Ishikawa (cell line): ENCODE measurements at regions not wholly inside any gene's neighbourhood (a gene's known extent, or its start where the extent isn't known, plus 50 kb on each side); places are given as distances from the start of the nearest gene placed in this dataset.

Source experiments
- CEBPB ChIP-seq: IDR thresholded peaks from 2 replicates; pipeline ENCODE4 v1.6.1; 2012
- CREB1 ChIP-seq: IDR thresholded peaks from 2 replicates; pipeline ENCODE4 v1.6.1; 2012; ENCODE audit warnings: low read depth
- EGR1 ChIP-seq: IDR thresholded peaks from 2 replicates; pipeline ENCODE4 v1.6.1; 2012
- EP300 ChIP-seq: IDR thresholded peaks from 2 replicates; pipeline ENCODE4 v1.6.1; 2012; ENCODE audit warnings: borderline replicate concordance
- FOXM1 ChIP-seq: IDR thresholded peaks from 2 replicates; pipeline ENCODE4 v1.6.1; 2012; ENCODE audit warnings: low read depth, borderline replicate concordance
- NFIC ChIP-seq: IDR thresholded peaks from 2 replicates; pipeline ENCODE4 v1.6.1; 2012
- RAD21 ChIP-seq: IDR thresholded peaks from 2 replicates; pipeline ENCODE4 v1.6.1; 2012; ENCODE audit warnings: low read depth
- TAF1 ChIP-seq: IDR thresholded peaks from 2 replicates; pipeline ENCODE4 v1.6.1; 2012; ENCODE audit warnings: low read depth, mild to moderate bottlenecking
- TCF12 ChIP-seq: IDR thresholded peaks from 2 replicates; pipeline ENCODE4 v1.6.1; 2012; ENCODE audit warnings: low read depth
- TEAD4 ChIP-seq: IDR thresholded peaks from 2 replicates; pipeline ENCODE4 v1.6.1; 2012
- USF1 ChIP-seq: IDR thresholded peaks from 2 replicates; pipeline ENCODE4 v1.6.1; 2012
- YY1 ChIP-seq: IDR thresholded peaks from 2 replicates; pipeline ENCODE4 v1.6.1; 2012; ENCODE audit warnings: low read depth
- ZBTB7A ChIP-seq: IDR thresholded peaks from 2 replicates; pipeline ENCODE4 v1.6.1; 2012; ENCODE audit warnings: low read depth
- TF ChIP-seq, protein P1 (sequence below): IDR thresholded peaks from 2 replicates; pipeline ENCODE4 v1.6.1; 2012
- TF ChIP-seq, protein P2 (sequence below): IDR thresholded peaks from 2 replicates; pipeline ENCODE4 v1.6.1; 2012; ENCODE audit warnings: low read depth, mild to moderate bottlenecking

- TF ChIP-seq YY1 (no peak), CREB1 (no peak), EP300 (no peak), TAF1 (no peak), EGR1 (no peak), NFIC (no peak), ZBTB7A (no peak), TCF12 (no peak), FOXM1 (no peak), TEAD4 (no peak), USF1 (no peak), CEBPB (no peak), RAD21 (no peak)
- TF ChIP-seq, protein P1, sequence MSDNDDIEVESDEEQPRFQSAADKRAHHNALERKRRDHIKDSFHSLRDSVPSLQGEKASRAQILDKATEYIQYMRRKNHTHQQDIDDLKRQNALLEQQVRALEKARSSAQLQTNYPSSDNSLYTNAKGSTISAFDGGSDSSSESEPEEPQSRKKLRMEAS: no peak
- TF ChIP-seq, protein P2, sequence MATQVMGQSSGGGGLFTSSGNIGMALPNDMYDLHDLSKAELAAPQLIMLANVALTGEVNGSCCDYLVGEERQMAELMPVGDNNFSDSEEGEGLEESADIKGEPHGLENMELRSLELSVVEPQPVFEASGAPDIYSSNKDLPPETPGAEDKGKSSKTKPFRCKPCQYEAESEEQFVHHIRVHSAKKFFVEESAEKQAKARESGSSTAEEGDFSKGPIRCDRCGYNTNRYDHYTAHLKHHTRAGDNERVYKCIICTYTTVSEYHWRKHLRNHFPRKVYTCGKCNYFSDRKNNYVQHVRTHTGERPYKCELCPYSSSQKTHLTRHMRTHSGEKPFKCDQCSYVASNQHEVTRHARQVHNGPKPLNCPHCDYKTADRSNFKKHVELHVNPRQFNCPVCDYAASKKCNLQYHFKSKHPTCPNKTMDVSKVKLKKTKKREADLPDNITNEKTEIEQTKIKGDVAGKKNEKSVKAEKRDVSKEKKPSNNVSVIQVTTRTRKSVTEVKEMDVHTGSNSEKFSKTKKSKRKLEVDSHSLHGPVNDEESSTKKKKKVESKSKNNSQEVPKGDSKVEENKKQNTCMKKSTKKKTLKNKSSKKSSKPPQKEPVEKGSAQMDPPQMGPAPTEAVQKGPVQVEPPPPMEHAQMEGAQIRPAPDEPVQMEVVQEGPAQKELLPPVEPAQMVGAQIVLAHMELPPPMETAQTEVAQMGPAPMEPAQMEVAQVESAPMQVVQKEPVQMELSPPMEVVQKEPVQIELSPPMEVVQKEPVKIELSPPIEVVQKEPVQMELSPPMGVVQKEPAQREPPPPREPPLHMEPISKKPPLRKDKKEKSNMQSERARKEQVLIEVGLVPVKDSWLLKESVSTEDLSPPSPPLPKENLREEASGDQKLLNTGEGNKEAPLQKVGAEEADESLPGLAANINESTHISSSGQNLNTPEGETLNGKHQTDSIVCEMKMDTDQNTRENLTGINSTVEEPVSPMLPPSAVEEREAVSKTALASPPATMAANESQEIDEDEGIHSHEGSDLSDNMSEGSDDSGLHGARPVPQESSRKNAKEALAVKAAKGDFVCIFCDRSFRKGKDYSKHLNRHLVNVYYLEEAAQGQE: no peak
Observed at GRCh38 chr6:3900744-3901336, 51.7 kb downstream of the FAM50B start.

DNA sequence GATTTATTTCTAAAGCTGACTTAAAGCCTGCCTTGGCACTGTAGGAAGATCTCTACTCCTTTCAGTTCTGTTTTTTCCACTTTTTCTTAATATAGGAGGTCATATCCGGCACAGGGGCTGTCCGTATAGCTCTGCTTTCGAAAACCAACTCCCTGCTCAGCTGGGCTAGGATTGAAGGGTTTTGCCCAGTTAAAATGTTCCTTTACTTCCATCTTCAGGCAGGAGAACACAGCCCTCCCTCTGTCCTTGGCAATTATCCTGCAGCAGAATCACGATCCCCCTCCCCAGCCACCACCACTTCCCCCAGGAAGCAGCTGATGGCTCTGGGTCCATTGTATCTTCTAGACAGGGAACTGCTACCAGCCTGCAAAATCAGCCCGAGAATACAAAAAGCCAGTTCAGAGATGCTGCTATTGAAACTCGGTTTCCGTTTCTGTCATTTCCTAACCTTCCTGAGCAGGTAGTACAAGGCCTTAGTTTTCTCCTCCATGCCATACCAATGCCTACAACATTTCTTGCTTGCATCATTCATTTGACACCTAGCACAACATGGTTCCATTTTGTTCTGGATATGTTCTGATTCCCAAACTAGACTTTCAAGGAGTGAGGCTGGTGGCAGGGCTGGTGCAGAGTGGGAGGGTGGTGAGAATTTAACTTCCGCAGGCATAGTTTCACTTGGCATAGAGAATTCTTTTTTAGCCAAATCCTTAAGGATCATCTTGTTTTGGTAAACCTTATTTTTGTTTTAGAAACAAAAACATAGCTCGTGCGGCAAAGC is 53.9 kb downstream of the FAM50B start:
- no peak for TF ChIP-seq YY1
- no peak for TF ChIP-seq NFIC
- no peak for TF ChIP-seq CREB1
- no peak for TF ChIP-seq TAF1
- TF ChIP-seq, protein P2: no peak
- TF ChIP-seq ZBTB7A: no peak
- TF ChIP-seq TEAD4: no peak
- TF ChIP-seq, protein P1: no peak
- no peak for TF ChIP-seq EGR1
- TF ChIP-seq USF1: no peak
- no peak for TF ChIP-seq FOXM1
- no peak for TF ChIP-seq EP300
- TF ChIP-seq CEBPB: no peak
- TF ChIP-seq TCF12: no peak
- no peak for TF ChIP-seq RAD21

- TF ChIP-seq TAF1 (no peak), TEAD4 (no peak), USF1 (no peak), EGR1 (no peak), CEBPB (no peak)
- TF ChIP-seq, protein P2: no peak
Observed at GRCh38 chr6:3904518-3904917, 55.3 kb downstream of the FAM50B start.
